ENCODE measurements at regions not wholly inside any gene's neighbourhood (a gene's known extent, or its start where the extent isn't known, plus 50 kb on each side); places are given as distances from the start of the nearest gene placed in this dataset.

- Histone ChIP-seq H3K79me2 (ENCODE audit: insufficient read depth, low read length) (no peaks in the 10 kb centered on the region), H4K20me1 (ENCODE audit: control insufficient read depth, insufficient read depth, insufficient read length) (no peaks in the 10 kb centered on the region), H3K9ac (ENCODE audit: extremely low read depth, insufficient read length, low read length) (no peak overlapping the region), H4K91ac (ENCODE audit: insufficient read length, low read depth, low read length) (no peak overlapping the region), H3K4me1 (ENCODE audit: insufficient read depth, low read length) (no peaks in the 10 kb centered on the region), H2BK15ac (ENCODE audit: low read depth, low read length) (no peak overlapping the region), H3K4me2 (ENCODE audit: insufficient read depth, insufficient read length, low read length) (no peak overlapping the region), H2BK5ac (ENCODE audit: insufficient read length, low read length) (no peak overlapping the region), H4K8ac (replicated peaks; ENCODE audit: insufficient read length, low read depth, low read length) (no peak overlapping the region), H3K4ac (ENCODE audit: low read depth, low read length) (no peak overlapping the region), H3T11ph (ENCODE audit: low read length) (no peak overlapping the region), H2BK20ac (ENCODE audit: low read depth, low read length, poor library complexity, severe bottlenecking) (no peak overlapping the region), H2BK120ac (ENCODE audit: low read depth, low read length, poor library complexity, severe bottlenecking) (no peak overlapping the region), H2AFZ (ENCODE audit: low read length) (no peak overlapping the region), H3K56ac (ENCODE audit: insufficient read length, low read depth, low read length) (no peak overlapping the region), H3K9me3 (ENCODE audit: control insufficient read depth, low read depth, low read length) (no peaks in the 10 kb centered on the region), H3K23ac (ENCODE audit: insufficient read length, low read depth, low read length) (no peak overlapping the region), H3K27ac (ENCODE audit: insufficient read length, low read depth, low read length) (no peak overlapping the region), H3K18ac (ENCODE audit: insufficient read length, low read depth, low read length) (no peak overlapping the region), H4K5ac (ENCODE audit: insufficient read length, low read depth, low read length) (no peak overlapping the region), H3K23me2 (ENCODE audit: insufficient read length, low read depth, low read length, poor library complexity, severe bottlenecking) (no peaks in the 10 kb centered on the region), H3K27me3 (ENCODE audit: insufficient read depth, low read length) (no peaks in the 10 kb centered on the region), H2BK12ac (ENCODE audit: insufficient read length, low read depth, low read length) (no peak overlapping the region), H3K79me1 (ENCODE audit: insufficient read depth, low read depth, low read length, poor library complexity, severe bottlenecking) (no peaks in the 10 kb centered on the region), H3K14ac (ENCODE audit: insufficient read depth, low read length) (no peak overlapping the region), H2AK5ac (ENCODE audit: insufficient read length, low read length) (no peak overlapping the region)
- no peak overlapping the region for H3K4me3 Mint-ChIP-seq
- H3K36me3 Mint-ChIP-seq (ENCODE audit: insufficient read depth in 1 of 3, low read depth in 3 of 3), result peaks cover 22 to 52% (median 35%) of the 10 kb centered on the region in 3 experiments
- no peak for TF ChIP-seq CTCF (conservative IDR thresholded peaks at IDR 0.05)
- H3K27ac Mint-ChIP-seq, result no peak overlapping the region
- H3K27me3 Mint-ChIP-seq (ENCODE audit: low read depth), result peaks cover 3% of the 10 kb centered on the region; the same call in 1 of the 2 replicates
- H3K9me3 Mint-ChIP-seq, result peaks cover 40 to 55% of the 10 kb centered on the region in 2 experiments
- no peaks in the 10 kb centered on the region for H3K4me1 Mint-ChIP-seq
- WGBS (ENCODE audit: extremely low coverage, insufficient read length, low lambda C conversion rate), result no CpG with 5 or more reads among the region's 3 CpGs
- no peak for DNase-seq
These were observed 1233.8 kb upstream of the CNTN5 start for GRCh38 chr11:97786961-97787360.
